Inflammatory macrophage treated with lipopolysaccharide for 1 hour (primary cell): ENCODE measurements at regions not wholly inside any gene's neighbourhood (a gene's known extent, or its start where the extent isn't known, plus 50 kb on each side); places are given as distances from the start of the nearest gene placed in this dataset.

Experiments used
- DNase-seq, 2 donors: peaks; one replicate each; pipeline ENCODE4 v3.0.0-alpha.2; 2020 to 2022

DNA sequence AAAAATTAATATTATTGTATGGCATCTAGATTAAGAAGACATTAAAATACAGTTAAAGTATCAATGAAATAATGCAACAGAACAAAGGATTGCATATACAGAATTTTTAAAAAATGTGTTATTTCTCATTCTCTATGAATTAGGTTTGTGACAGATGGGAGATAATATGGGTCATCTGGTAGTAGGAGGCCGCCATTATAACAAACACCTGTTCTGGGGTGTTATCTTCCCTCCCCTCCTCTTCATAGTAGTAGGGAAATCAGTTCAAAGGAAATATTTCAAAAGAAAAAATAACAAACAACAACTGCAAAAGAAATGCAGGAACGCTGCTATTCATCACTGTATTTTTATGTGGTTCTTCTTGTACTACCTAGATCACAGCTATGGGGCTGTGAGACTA lies 187.0 kb upstream of the ATP2B1 start:
- no peak for DNase-seq

DNA sequence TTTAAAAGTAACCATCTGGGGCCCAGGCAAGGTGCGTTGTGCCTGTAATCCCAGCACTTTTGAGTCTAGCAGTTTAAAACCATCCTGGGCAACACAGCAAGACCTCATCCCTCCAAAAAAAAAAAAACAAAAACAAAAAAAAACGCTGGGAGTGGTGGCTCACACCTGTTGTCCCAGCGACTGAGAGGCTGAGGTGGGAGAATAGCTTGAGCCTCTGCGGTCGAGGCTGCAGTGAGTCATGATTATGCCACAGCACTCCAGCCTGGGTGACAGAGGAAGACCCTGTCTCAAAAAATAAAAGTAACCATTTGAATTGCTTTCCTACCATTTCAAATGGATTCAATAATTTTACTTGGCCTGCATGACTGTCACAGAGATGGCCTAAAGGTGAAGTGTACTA lies 186.5 kb upstream of the ATP2B1 start:
- DNase-seq = no peak

DNA sequence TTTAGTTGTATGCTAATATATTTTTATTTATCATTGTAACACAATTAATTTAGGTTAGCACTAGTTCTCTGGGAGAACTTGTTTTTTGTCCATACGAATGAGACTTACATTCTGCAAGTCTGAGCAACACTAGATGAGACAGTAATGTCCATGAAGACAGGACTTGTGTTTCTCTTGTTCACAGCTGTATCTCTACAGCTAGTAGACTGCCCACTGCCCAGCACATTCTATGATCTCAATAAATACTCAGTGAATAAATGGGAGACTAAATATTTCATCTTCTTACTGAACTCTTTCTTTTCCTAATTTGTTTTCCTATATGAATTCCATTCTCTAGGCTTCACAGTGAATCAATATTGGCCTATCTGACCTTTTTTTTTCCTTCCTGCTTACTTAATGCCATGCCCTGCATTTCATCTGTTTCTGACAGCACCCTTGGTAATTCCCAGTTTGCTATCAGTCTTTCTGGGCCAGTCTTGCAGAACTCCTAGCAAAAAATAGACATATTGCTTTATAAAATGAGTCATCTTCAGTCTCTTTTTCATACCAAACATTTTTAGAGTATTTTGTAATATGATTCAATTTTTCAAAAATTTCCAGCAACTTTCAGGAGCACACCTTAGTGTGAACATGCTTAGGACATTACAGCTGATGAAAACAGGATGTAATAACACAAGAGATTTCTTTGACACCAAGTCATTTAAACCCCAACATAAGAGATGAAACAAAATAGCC lies 185.5 kb upstream of the ATP2B1 start:
- DNase-seq = peak; percentile 74 to 89

DNA sequence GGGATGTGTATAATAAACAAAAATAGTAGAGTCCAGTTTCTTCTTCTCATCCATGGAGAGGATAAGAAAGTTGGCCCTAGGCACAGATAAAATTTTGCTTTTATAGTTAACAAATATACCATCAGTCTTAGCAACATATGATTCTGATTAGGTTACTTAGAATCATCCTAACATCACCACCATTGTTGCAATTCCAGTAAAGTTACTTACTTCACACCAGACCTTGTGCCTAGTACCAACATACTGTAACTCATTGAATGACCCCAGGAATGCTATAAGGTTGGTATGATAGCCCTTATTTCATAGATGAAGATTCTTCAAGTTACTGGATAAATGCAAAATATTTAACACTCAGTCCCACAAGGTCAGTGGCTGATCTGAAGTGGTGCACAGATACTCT lies 183.8 kb upstream of the ATP2B1 start:
- DNase-seq = no peak

DNA sequence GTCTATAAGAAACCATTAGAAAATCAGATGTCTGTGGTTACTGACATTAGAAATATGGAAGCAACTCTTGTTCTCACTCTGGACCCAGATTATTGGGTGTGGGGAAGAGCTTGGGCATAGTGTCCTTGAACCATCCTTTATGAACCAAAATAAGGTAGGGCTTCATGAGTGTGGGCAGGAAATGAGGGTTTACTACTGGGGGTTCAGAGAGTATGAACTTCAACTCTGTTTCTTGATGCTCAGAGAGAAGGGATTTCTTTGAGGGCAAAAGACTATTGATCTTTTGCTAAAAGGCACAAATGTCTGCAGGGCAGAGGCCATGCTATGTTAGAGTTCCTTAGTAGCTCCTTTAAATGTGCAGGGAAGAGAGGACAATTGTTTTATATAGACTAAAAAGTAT lies 183.3 kb upstream of the ATP2B1 start:
- DNase-seq = no peak

DNA sequence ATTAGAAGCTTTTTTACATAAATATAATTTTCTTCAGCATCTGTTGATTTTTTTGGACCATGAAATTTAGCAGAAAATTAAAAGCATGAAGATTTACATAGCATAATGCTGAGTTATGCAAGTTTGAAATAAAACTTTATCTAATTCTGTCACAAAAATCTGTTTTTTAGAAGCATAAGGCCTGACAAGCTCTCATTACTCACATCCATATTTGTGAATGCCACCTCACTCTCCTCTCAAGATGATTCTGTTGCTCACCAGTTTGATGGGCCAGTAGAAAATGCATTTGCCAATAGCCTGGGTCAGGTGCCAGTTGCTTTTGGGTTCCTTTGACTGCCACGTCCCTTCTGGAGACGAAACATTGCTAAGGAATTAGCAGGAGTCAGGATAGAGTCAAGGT lies 181.5 kb upstream of the ATP2B1 start:
- no peak for DNase-seq

DNA sequence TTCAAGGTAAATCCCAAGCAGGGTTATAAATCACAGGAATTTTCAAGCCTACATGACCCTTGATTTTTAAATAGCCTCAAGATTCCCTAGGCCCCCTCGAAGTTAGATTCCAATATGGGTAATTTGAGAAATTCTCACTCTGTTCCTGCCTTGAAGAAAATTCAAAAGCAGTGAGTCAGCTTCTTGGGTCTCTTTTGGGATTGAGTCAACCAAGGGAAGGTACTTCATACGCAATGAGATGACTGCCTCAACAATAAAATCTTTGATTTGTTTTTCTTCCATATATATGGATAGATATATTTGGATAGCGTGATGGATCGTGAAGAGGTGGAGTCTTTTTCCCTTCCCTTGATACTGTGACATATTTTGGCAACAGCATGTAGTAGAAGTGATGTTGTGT lies 180.4 kb upstream of the ATP2B1 start:
- DNase-seq = no peak

DNA sequence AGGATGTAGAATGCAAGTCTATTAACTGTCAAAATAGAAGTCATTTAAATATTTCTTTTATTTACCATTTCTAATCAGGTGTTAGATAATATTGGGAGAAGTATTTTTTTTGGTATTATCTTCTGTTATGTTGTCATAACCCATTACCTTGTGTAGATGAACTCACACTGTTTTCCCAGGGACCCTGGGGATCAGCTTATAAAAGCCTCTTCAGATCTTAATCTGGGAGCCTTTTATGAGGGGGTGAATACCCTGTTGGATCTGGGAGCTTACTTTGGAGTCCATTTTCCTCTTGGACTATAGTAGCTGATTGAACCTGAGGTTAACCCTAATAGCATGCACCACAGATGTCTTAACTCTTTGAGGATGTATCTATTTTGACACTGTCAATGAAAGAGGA lies 176.3 kb upstream of the ATP2B1 start:
- DNase-seq = no peak

DNA sequence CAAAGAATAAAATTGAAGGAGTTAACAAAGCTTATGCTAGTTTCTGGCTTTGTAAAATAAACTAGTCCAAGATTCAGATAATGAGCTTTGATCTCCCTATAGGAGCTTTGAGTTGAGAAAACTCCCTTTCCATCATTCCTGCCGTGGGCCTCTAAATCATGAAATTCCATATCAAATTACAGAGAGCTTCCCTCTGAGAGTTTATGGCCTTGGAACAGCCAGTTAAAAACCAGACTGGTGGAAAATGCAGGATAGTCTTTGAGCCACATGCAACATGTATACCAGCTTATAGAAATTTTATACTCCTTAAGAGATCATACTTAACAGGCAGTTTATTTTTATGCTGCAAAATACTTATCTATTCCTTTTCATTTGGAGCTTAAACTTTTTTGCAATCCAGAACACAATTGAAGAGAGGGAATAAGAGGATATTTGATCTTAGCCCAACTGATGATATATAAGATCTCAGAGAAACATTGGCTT lies 175.8 kb upstream of the ATP2B1 start:
- DNase-seq = no peak

DNA sequence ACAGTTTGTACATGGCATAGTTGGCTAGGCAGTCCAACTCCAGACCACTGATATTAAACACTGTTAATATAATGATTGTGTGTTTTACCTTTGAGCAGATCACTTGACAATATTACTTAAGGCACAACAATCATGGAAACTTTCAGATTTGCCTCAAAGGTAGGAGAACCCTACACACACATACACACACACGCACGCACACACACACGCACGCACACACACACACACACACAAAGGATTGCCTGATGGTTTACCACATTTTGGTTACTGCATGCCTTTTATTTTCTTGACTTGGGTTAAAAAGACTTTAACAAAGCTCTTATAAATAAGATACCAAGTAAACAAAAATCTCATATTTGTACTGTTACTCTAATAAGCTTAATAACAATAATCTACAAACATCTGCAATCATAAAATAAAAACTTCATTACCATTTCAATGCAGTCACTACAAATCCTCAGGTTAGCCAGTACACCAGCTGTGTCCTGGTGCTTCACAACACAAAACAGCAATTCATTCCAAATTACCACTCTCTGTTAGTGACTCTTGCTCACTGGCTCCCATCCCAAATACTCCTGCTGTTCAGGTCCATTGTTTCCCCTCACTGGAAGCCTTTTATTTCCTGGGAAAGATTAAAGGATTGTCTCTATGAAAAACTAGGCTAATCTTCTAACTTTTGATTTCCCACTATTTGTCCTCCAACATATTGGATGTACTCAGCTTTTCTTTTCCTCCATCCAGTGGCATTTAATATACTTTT lies 175.2 kb upstream of the ATP2B1 start:
- no peak for DNase-seq

DNA sequence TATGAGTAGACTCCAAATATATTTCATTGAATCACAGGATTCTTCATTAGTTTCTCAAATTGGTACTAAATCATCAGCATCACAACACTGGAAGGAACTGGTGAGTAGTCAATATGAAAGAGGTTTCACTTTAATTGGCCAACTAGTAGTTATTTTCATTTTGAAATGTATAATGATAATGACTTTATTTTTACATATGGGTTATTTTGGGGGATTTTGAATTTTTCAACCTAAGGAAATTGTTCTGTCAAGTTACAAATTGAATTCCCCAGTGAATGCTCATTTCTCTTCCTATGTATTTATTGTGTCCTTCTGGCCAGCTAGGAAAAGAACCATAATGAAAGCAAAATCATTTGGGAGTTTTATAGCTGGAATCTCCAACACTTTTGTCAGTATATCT lies 174.2 kb upstream of the ATP2B1 start:
- DNase-seq = peak; percentile 60 to 71

DNA sequence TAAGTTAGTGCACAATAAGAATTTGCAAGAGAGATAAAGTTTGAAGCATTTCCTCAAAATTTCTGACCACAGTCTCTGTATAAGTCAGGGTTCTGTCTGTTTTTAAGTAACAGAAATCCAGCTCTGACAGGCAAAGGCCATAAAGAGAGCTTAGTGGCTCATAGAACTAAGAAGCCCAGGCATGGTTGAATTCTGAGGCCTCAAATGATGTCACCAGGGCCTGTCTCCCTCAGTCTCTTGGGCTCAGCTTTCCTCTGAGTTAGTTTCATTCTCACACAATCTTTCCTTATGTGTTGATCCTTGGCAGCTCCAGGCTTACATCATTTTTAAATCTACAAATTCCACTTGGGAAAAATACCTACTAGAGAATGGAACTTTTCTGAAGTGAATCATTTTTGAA lies 173.4 kb upstream of the ATP2B1 start:
- DNase-seq = peak; percentile 54 to 62

DNA sequence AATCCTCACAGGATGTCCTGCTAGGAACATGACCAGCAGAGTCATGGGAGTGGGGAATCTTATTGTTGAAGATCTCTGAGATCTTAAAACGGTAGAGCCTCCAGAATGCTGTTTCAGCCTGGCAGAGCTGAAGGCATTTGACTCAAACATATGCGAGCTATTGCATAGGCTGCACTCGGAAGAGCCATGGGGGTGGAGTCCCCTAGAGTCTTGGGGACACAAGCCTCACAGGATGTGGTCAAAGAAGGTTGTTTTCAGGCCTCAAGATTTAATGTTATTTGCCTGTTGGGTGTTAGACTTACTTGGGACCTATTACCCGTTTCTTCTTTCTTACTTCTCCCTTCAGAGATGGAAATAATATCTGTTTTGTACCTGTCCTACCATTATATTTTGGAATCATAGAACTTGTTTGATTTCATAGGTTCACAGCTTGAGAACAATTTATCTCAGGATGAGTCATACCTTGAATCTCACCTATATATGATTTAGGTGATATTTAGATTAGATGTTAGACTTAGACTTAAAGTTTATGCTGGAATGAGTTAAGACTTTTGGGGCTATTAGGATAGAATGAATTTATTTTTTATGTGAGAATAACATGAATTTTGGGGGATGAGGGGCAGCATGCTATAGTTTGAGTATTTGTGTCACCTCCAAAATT lies 172.2 kb upstream of the ATP2B1 start:
- DNase-seq = peak; percentile 42 to 70

DNA sequence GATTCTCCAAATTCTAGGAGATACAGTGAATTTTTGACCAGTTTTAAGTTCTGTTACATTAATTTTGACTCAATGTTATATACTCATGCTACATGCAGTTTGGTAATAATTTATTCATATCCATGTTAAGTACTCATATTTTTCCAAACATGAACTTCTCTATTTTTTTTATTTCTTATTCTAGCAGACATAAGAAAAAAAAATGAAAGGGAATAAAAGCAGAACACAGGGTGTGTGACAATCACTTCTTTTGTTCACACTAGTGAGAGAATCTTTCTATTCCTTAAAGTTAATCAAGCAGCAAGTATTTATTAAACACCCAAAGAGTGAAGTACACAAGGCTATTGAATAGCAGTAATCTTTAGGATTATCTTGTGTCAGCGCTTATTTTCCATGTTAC lies 171.1 kb upstream of the ATP2B1 start:
- DNase-seq = peak in 1 of 2 donors; percentile 27

DNA sequence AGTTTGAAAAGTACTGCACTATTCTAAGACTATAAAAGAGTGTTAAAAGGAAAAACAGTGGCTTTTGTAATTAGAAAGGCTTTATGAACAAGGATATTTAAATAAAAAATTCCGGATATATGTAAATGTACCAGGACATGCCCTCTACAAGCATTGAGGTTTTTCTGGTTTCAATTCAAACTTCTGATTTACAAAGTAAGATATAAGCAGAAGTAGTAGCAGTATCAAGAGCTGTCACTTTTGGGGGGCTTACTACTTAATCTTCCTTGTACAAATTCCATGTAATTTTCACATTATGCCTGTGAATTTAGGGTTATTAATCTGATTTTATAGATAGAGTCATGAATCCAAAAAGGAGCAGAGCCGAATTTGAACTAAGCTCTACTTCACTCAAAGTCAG lies 170.3 kb upstream of the ATP2B1 start:
- no peak for DNase-seq

DNA sequence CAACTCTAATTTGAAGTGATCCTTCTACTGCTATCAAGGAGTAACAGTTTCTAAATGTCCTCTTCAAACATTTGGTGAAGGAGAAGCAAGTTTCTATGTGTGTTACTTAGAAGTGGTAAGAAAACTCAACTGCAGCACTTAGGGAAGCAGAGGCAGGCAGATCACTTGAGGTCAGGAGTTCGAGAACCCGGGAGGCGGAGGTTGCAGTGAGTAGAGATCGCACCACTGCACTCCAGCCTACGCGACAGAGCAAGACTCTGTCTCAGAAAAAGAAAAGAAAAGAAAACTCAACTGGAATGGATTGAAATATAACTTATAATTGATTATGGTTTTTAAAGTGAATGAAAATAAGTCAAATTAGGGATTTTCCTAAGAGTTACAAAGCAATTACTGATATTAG lies 169.7 kb upstream of the ATP2B1 start:
- DNase-seq = no peak

DNA sequence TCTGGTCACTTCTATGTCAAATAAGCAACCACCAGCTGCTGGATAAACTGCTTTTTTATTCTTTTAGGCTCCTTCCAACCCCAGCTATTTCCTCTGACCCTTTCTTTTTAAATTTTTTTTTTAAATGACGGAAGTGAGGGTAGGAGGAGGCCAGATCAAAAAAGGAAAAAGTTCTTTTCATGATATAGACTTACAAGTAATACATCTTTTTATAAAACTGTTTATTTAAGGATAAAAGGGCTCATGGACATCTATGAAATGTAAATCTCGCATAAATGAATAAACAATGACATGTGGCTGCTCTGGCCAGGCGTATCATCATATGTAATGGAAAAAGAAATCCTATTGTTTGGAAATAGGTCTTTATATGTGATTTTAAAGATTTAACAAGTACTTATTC lies 169.0 kb upstream of the ATP2B1 start:
- DNase-seq = no peak

DNA sequence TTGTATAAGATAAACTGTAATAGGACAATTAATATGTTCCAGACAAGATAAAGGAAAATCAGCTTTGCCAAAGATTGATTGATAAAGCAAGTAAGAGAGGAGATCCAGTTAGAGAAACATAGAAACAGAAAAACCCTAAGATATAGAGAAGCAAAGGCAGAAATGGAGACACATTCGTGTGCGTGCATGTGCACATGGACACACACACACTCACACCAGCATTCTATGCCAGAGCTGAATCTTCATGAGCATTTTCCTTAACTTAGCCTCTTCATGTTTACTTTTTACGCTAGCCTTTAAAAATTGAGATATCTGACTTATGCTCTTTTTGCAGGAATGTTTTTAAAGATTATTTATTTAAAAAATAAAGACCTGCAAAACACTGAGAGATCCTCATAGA lies 168.5 kb upstream of the ATP2B1 start:
- DNase-seq = no peak

DNA sequence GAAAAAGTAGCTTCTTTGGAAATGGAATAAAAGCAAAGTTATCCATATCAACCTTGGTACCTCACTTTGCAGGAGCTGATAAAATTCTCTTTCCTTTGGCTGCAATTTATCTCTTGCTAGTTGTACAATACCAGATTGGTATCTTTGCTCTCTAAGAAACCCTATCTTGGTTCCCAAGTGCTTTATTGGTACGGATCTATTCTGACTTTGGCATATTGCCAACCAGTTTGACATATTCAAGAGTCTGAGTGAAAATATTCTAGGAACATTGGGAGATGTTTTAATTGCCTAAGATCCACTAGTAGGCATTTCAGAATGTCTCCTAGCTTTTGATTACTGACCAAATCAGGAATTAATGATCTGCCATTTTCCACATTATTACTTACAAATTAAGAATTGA lies 167.2 kb upstream of the ATP2B1 start:
- DNase-seq = no peak

DNA sequence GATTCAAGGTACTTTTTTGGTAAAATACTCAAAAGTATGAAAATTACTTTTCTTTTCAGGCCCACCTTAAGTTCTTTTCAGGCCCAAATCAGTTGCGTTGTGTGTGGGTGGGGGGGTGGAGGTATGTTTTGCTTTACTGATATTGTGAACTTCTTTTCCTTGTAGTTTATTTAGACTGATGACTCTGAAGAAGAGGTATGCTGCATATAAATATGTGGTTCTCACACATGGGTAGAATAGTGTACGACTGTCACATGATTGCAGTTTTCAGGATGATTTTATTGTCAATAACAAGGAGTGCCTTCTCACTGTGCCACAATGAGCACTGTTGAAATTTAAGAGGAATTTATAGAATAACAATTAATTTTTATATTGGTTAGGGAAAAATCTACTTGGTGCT lies 166.6 kb upstream of the ATP2B1 start:
- no peak for DNase-seq

DNA sequence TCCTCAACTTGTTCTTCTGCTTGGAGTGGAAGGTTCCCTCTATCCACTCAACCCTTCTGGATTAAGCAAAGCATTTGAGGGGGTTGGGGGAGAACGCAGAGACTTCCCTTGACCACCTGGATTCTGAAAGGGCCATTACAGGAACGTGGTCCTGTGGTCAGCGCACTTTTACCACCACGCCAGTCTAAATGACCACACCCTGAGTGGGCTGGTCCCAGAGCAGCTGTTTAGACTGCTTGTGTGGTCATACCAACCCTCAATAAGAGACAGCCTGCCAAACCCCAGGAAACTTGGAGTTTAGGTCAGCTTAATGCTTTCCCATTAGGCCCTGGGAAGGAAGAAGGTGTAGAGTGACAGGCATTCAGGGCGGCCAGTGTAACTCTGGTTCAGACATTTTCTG lies 165.5 kb upstream of the ATP2B1 start:
- no peak for DNase-seq

DNA sequence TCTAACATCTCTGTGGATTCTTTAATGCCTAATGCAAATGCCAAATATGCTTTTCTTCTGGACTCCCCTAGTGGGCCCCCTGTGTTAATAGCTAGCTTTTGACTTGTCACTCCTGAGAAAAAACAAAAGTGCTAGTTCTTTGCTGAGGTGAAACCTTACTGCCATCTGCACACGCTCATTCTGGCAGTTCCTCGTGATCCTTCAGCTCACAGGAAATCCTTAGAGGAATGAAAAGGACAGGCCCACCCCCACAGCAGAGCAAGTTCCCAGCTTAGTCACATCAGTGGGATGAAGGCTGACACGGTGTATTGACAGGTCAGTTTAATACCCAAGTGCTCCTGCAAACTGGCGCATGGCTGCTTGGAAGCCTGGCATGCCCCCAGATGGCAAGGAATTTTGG lies 165.1 kb upstream of the ATP2B1 start:
- DNase-seq = no peak

DNA sequence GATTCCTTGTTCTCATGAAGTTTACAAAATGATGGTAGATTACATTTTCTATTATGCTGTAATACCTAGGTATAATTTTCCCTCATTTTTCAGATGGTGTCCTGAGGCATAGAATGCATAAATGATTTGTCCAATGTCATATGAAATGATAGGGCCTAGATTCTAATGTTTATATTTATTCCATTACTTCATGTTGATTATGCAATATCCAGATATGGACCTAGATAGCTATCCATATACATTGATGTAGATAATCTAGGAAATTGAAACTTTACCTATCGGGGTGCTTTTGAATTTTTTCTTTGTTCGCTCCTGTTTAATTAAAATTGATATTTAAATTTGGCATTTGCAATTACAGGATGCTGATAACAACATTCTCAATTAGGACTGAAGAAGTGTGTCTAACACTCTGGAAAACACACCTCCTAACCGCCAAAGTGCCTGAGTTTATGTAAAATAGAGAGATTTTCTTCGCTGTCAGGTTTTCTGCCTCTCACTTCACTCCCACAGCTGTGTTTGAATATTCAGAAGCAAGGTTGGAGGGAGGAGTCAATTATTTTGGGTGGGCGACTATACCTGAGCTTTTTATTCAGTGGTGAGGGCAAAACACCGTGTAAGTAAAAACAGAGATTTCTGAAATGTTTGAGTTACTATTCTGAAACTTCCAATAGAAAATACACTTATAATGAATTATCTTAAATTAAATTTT lies 164.4 kb upstream of the ATP2B1 start:
- DNase-seq = no peak
